ENCODE measurements at regions not wholly inside any gene's neighbourhood (a gene's known extent, or its start where the extent isn't known, plus 50 kb on each side); places are given as distances from the start of the nearest gene placed in this dataset.

DNA sequence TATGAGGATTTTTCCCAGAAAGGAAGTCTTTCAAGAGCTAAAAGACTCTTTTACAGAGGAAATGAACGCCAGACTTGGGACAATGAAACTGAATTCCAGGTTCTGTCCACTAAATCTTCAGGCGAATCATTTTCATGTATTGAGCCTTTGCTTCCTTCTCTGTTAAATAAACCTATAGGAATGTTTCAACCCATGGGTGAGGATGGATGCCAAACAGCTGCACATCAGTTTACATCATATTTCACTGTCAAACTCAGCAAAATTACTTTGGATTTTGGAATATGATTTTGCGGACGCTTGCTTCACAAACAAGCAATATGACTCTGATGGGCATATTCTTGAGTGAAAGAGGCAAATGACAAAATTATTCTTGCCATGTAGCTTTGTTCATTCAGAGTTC lies 256.1 kb upstream of the ZNF521 start:
- Histone ChIP-seq H3K79me2 (ENCODE audit: insufficient read depth) (no peaks in the 10 kb centered on the region), H3K9ac (no peak overlapping the region), H3K27ac (no peak overlapping the region), H4K20me1 (ENCODE audit: insufficient read depth) (no peaks in the 10 kb centered on the region), H3K4me2 (ENCODE audit: unreplicated experiment) (no peak overlapping the region), H3K9me3 (ENCODE audit: low read depth) (no peaks in the 10 kb centered on the region), H2AFZ (no peak overlapping the region), H3K9me2 (ENCODE audit: insufficient read depth) (no peaks in the 10 kb centered on the region), H3F3A (ENCODE audit: insufficient read depth) (no peaks in the 10 kb centered on the region), H3K4me3 (no peak overlapping the region), H3K36me3 (ENCODE audit: low read depth) (no peaks in the 10 kb centered on the region), H3K4me1 (ENCODE audit: insufficient read depth) (no peaks in the 10 kb centered on the region), H3K27me3 (replicated peaks; ENCODE audit: insufficient read depth) (0 out of 2 replicates have a peak, but pooled peaks cover 9% of the 10 kb centered on the region)
- TF ChIP-seq EZH2phosphoT487 (IDR thresholded peaks at IDR 0.05; ENCODE audit: insufficient read depth, low read depth): no peak
- no peak for TF ChIP-seq EZH2 (IDR thresholded peaks at IDR 0.05; ENCODE audit: insufficient read depth, poor library complexity, severe bottlenecking)
- in situ Hi-C loops (cut with MboI): no loop called here
- no peak for DNase-seq
- 69 to 74% methylated on average over 4 of the region's 4 CpGs for WGBS, 2 experiments (ENCODE audit: low coverage in 1 of 2, low lambda C conversion rate in 2 of 2, missing lambda C conversion rate in 2 of 2)

DNA sequence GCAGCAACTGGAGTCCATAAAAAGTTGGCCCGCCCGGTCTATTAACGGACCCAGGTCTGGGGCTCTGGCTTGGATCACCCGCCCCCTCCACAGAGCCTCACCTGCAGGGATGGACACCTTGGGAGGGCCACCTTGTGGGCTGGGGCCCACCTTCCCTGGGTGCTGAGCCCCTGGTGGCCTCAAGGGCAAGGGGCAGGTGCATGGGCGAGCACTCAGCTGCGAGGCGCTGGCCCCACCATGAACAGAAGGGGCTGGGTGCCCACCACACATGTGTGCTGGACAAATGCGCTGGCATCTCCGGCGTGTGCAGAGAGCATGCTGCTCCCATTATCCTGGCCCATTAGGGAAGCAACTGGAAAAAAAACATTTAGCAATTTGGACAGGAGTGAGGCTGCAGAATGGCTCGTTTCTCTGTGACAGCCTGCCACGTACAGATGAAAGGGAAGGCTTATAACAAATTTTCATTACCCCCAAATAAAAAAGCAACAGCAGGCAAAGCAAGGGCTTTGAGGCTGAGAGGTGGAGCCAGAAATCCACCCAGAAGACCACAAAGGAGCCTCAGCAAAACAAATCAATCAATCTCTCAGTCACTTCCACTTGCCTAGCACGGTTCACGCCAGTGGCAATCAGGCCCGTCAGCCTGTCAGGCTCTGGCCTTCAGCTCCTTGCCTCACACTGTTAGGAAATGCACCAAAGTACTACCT lies 253.1 kb upstream of the ZNF521 start:
- no peak for DNase-seq
- Histone ChIP-seq H3K9ac (no peak overlapping the region), H3K9me3 (ENCODE audit: low read depth) (no peaks in the 10 kb centered on the region), H3K27me3 (replicated peaks; ENCODE audit: insufficient read depth) (0 out of 2 replicates have a peak, but pooled peaks cover 12% of the 10 kb centered on the region), H2AFZ (no peak overlapping the region), H3K9me2 (ENCODE audit: insufficient read depth) (no peaks in the 10 kb centered on the region), H3F3A (ENCODE audit: insufficient read depth) (no peaks in the 10 kb centered on the region), H3K4me1 (ENCODE audit: insufficient read depth) (no peaks in the 10 kb centered on the region), H3K36me3 (ENCODE audit: low read depth) (no peaks in the 10 kb centered on the region), H3K4me3 (no peak overlapping the region), H4K20me1 (ENCODE audit: insufficient read depth) (no peaks in the 10 kb centered on the region), H3K4me2 (ENCODE audit: unreplicated experiment) (no peak overlapping the region), H3K27ac (no peak overlapping the region), H3K79me2 (ENCODE audit: insufficient read depth) (no peaks in the 10 kb centered on the region)
- TF ChIP-seq EZH2 (IDR thresholded peaks at IDR 0.05; ENCODE audit: insufficient read depth, poor library complexity, severe bottlenecking) (no peak), EZH2phosphoT487 (IDR thresholded peaks at IDR 0.05; ENCODE audit: insufficient read depth, low read depth) (no peak)
- WGBS, 2 experiments (ENCODE audit: low coverage in 1 of 2, low lambda C conversion rate in 2 of 2, missing lambda C conversion rate in 2 of 2): 17 to 24% methylated on average over 15 of the region's 15 CpGs
- in situ Hi-C loops (cut with MboI): no loop called here

DNA sequence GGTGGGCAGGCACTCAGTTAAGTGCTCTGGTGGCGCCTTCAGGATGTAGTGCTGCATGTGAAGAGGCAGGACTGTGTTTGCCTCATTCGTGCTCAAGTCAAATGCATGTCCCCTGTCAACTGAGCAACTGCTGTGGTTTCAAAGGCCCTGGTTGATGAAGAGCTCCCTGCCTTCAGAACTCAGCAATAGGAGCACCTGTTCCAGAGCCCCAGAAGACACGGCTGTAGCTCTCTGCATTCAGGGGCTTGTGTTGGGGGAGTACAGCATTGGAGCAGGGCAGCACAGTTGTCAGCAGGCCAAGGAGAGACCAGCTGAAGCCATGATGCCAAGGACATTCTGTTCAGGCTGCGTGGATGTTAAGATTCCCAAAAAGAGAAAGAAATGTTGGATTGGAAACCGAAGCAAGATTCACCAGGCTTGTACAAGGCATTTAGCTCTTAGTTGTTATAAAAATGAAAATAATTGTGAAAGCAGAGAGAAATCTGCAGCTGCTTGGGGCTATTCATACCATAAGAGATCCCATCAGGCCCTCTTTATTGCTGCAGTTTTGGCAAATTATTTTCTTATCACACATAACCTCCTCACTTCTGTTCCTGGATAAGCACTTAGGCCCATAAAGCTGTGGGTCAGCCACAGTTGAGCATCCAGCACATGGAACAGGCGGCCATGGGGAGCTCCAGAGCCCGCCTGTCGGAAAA lies 252.4 kb upstream of the ZNF521 start:
- TF ChIP-seq EZH2 (IDR thresholded peaks at IDR 0.05; ENCODE audit: insufficient read depth, poor library complexity, severe bottlenecking) (no peak), EZH2phosphoT487 (IDR thresholded peaks at IDR 0.05; ENCODE audit: insufficient read depth, low read depth) (no peak)
- 31 to 32% methylated on average over 8 of the region's 8 CpGs for WGBS, 2 experiments (ENCODE audit: low coverage in 1 of 2, low lambda C conversion rate in 2 of 2, missing lambda C conversion rate in 2 of 2)

DNA sequence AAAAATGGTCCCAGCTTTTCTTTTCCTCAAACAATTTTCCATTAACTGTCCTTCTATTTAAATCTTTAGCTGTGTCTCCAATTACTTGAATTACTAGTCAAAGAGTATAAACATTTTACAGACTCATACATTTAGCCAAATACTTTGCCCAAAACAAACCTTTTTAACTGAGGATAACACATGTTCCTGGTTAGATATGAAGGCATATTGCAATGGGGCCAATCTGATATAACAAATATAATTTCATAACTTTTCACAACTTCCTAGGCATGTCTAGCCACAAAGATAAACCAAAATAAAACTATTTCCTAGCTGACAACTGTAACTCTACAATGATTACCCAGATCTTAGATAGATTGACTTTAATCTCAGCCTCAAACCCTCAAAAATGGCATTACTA lies 247.5 kb upstream of the ZNF521 start:
- Histone ChIP-seq H3K4me1 (ENCODE audit: insufficient read depth) (no peaks in the 10 kb centered on the region), H3K4me3 (no peak overlapping the region), H2AFZ (no peak overlapping the region), H4K20me1 (ENCODE audit: insufficient read depth) (no peaks in the 10 kb centered on the region), H3K9me3 (ENCODE audit: low read depth) (no peaks in the 10 kb centered on the region), H3F3A (ENCODE audit: insufficient read depth) (no peaks in the 10 kb centered on the region), H3K36me3 (ENCODE audit: low read depth) (no peaks in the 10 kb centered on the region), H3K27ac (no peak overlapping the region), H3K27me3 (replicated peaks; ENCODE audit: insufficient read depth) (peaks cover 9% of the 10 kb centered on the region; the same call in 1 of the 2 replicates), H3K4me2 (ENCODE audit: unreplicated experiment) (no peak overlapping the region), H3K79me2 (ENCODE audit: insufficient read depth) (no peaks in the 10 kb centered on the region), H3K9me2 (ENCODE audit: insufficient read depth) (no peaks in the 10 kb centered on the region), H3K9ac (no peak overlapping the region)
- TF ChIP-seq EZH2 (IDR thresholded peaks at IDR 0.05; ENCODE audit: insufficient read depth, poor library complexity, severe bottlenecking) (no peak), EZH2phosphoT487 (IDR thresholded peaks at IDR 0.05; ENCODE audit: insufficient read depth, low read depth) (no peak)
- no peak for DNase-seq
- in situ Hi-C loops (cut with MboI): no loop called here

More for the DNA sequence above, 252.4 kb upstream of the ZNF521 start:
- peaks cover 15% of the 10 kb centered on the region; the same call in 1 of the 2 replicates for H3K27me3 ChIP-seq (replicated peaks; ENCODE audit: insufficient read depth)
- H3F3A ChIP-seq (ENCODE audit: insufficient read depth): no peaks in the 10 kb centered on the region
- no peaks in the 10 kb centered on the region for H3K36me3 ChIP-seq (ENCODE audit: low read depth)
- no peak overlapping the region for H3K4me2 ChIP-seq (ENCODE audit: unreplicated experiment)
- H3K9me2 ChIP-seq (ENCODE audit: insufficient read depth): no peaks in the 10 kb centered on the region
- no peaks in the 10 kb centered on the region for H3K4me1 ChIP-seq (ENCODE audit: insufficient read depth)
- no peaks in the 10 kb centered on the region for H4K20me1 ChIP-seq (ENCODE audit: insufficient read depth)
- H3K4me3 ChIP-seq: no peak overlapping the region
- H3K79me2 ChIP-seq (ENCODE audit: insufficient read depth): no peaks in the 10 kb centered on the region
- in situ Hi-C loops (cut with MboI): no loop called here
- H3K9ac ChIP-seq: no peak overlapping the region
- H3K9me3 ChIP-seq (ENCODE audit: low read depth): no peaks in the 10 kb centered on the region
- H3K27ac ChIP-seq: no peak overlapping the region
- DNase-seq: no peak
- H2AFZ ChIP-seq: no peak overlapping the region

All from GM23248 (cell line).